Ishikawa (cell line): ENCODE measurements at regions not wholly inside any gene's neighbourhood (a gene's known extent, or its start where the extent isn't known, plus 50 kb on each side); places are given as distances from the start of the nearest gene placed in this dataset.

Source experiments
- CEBPB ChIP-seq: IDR thresholded peaks from 2 replicates; pipeline ENCODE4 v1.6.1; 2012
- CREB1 ChIP-seq: IDR thresholded peaks from 2 replicates; pipeline ENCODE4 v1.6.1; 2012; ENCODE audit warnings: low read depth
- EGR1 ChIP-seq: IDR thresholded peaks from 2 replicates; pipeline ENCODE4 v1.6.1; 2012
- EP300 ChIP-seq: IDR thresholded peaks from 2 replicates; pipeline ENCODE4 v1.6.1; 2012; ENCODE audit warnings: borderline replicate concordance
- FOXM1 ChIP-seq: IDR thresholded peaks from 2 replicates; pipeline ENCODE4 v1.6.1; 2012; ENCODE audit warnings: low read depth, borderline replicate concordance
- MAX ChIP-seq: IDR thresholded peaks from 2 replicates; pipeline ENCODE4 v1.6.1; 2012
- NFIC ChIP-seq: IDR thresholded peaks from 2 replicates; pipeline ENCODE4 v1.6.1; 2012
- RAD21 ChIP-seq: IDR thresholded peaks from 2 replicates; pipeline ENCODE4 v1.6.1; 2012; ENCODE audit warnings: low read depth
- TCF12 ChIP-seq: IDR thresholded peaks from 2 replicates; pipeline ENCODE4 v1.6.1; 2012; ENCODE audit warnings: low read depth
- TEAD4 ChIP-seq: IDR thresholded peaks from 2 replicates; pipeline ENCODE4 v1.6.1; 2012
- ZBTB7A ChIP-seq: IDR thresholded peaks from 2 replicates; pipeline ENCODE4 v1.6.1; 2012; ENCODE audit warnings: low read depth

DNA sequence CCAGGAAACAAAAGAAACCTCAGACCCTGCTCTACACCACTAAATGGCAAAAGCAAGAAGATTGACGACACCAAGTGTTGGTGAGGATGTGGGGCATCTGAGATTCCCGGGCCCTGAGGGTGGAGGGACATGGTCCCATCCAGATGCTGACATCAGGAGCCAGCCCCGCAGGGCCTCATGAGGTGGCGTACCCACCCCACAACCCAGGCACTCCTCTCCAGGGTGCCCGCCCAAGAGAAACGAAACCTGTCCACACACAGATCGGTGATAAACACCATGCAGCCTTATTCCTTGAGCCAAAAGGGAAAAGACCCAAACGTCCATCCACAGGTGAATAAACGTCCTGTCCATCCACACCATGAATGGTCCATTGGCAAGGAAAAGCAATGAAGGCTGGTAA is 54.8 kb upstream of the C14orf180 start:
- TF ChIP-seq CEBPB: no peak

DNA sequence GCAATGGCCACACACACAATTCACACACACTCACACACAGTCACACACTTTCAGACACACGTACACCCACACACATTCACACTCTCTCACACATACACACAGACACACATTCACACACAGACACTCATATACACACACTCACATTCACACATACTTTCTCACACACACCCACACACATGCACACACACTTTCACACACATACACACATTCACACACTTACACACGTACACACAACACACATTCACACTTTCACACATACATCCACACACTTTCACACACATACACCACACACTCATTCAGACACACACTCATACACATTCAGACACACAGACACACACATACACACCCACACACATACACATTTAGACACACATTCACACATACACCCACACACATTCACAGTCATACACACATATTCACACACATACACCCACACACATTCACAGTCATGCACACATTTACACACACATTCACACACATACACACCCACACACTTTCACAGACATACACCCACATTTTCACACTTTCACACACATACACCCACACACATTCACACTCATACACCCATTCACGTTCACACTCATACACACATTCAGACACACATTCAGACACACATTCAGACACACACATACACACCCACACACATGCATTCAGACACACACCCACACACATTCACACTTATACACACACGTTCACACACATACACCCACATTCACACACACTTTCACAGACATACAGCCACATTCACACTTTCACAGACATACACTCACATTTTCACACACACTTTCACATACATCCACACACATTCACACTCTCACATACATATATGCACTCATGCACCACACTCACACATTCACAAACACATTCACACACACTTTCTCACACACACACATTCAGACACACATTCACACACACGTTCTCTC is 52.6 kb upstream of the C14orf180 start:
- TF ChIP-seq FOXM1 (no peak), NFIC (no peak), EGR1 (no peak), CREB1 (no peak), TEAD4 (no peak), MAX (no peak)

DNA sequence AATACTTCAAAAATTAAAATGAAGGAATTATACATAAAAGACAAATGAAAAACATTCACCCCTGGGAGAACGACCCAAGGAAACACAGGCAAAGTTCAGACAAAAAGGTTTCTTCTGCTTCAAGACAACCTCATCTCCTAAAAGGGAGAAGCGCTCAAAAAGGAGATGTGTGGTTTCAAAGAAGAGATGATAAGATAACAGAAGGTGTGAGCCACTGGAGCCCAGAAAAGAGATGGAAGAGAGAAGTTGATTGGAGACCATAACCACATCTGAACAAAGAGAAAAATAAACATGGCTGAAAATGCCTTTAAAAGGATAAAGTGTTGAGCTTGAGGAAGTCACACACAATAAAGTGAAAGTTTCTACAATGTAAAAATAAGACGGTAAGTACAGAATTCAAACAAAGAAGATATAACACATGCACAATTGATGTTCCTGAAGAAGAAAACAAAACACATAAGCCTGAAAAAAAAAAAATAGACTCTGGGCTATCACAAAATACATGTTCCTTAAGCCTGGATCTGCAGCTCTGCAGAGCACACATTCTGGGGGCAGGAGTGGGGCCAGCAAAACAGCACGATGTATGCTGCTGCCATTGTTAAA is 51.6 kb upstream of the C14orf180 start:
- no peak for TF ChIP-seq CEBPB
- no peak for TF ChIP-seq EP300
- TF ChIP-seq EGR1: no peak

GRCh38 chr14:104528496-104528895 is 51.1 kb upstream of the C14orf180 start:
- TF ChIP-seq EGR1 (no peak), MAX (no peak), TCF12 (no peak), EP300 (no peak), FOXM1 (no peak), RAD21 (no peak), ZBTB7A (no peak), CREB1 (no peak)
